ENCODE measurements at regions not wholly inside any gene's neighbourhood (a gene's known extent, or its start where the extent isn't known, plus 50 kb on each side); places are given as distances from the start of the nearest gene placed in this dataset.

GRCh38 chr3:163927521-163927920 is 1150.8 kb downstream of the SI start:
- no peaks in the 10 kb centered on the region for H3K9me3 ChIP-seq
- TF ChIP-seq, protein P1, sequence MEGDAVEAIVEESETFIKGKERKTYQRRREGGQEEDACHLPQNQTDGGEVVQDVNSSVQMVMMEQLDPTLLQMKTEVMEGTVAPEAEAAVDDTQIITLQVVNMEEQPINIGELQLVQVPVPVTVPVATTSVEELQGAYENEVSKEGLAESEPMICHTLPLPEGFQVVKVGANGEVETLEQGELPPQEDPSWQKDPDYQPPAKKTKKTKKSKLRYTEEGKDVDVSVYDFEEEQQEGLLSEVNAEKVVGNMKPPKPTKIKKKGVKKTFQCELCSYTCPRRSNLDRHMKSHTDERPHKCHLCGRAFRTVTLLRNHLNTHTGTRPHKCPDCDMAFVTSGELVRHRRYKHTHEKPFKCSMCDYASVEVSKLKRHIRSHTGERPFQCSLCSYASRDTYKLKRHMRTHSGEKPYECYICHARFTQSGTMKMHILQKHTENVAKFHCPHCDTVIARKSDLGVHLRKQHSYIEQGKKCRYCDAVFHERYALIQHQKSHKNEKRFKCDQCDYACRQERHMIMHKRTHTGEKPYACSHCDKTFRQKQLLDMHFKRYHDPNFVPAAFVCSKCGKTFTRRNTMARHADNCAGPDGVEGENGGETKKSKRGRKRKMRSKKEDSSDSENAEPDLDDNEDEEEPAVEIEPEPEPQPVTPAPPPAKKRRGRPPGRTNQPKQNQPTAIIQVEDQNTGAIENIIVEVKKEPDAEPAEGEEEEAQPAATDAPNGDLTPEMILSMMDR (IDR thresholded peaks at IDR 0.05), result no peak
- H3K27ac ChIP-seq, result no peak overlapping the region
- H3K36me3 ChIP-seq, result no peaks in the 10 kb centered on the region
- DNase-seq, result no peak
- intact Hi-C loops (cut with DNase I), result no loop called here
- no peak for ATAC-seq
- no peak overlapping the region for H3K4me3 ChIP-seq
- no peaks in the 10 kb centered on the region for H3K27me3 ChIP-seq
- H3K4me1 ChIP-seq, result no peaks in the 10 kb centered on the region

DNA sequence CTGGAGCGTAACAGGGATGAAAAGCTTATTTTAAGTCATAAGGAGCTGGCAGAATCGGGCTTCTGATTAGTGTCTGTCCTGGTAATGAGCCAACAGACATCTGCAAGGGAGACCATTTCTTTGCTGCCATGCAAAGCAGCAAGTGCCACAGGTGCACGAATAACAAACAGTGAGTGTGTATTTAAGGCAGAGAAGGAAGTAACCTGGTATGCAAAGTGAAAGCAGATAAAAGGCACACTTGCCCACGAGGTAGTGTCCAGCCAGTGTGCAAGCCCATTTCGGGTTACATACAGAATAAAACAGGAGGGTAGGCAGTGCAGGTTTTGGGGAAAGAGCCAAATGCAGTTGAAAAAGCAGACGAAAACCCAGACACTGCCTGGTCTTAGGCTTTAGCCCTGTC is 1153.7 kb downstream of the SI start:
- no peaks in the 10 kb centered on the region for H3K9me3 ChIP-seq
- no peak overlapping the region for H3K27ac ChIP-seq
- TF ChIP-seq, protein P1 (IDR thresholded peaks at IDR 0.05), result no peak
- H3K36me3 ChIP-seq, result no peaks in the 10 kb centered on the region
- H3K4me3 ChIP-seq, result no peak overlapping the region
- ATAC-seq (peak; percentile 66), DNase-seq (no peak)
- intact Hi-C loops (cut with DNase I), result no loop called here
- H3K4me1 ChIP-seq, result no peaks in the 10 kb centered on the region
- H3K27me3 ChIP-seq, result no peaks in the 10 kb centered on the region

- Histone ChIP-seq H3K4me3 (no peak overlapping the region), H3K36me3 (no peaks in the 10 kb centered on the region), H3K9me3 (no peaks in the 10 kb centered on the region), H3K4me1 (no peaks in the 10 kb centered on the region), H3K27me3 (no peaks in the 10 kb centered on the region), H3K27ac (no peak overlapping the region)
- intact Hi-C loops (cut with DNase I), result no loop called here
- ATAC-seq, result no peak
- no peak for DNase-seq
- TF ChIP-seq, protein P1 (IDR thresholded peaks at IDR 0.05), result no peak
These were observed 1159.1 kb downstream of the SI start for GRCh38 chr3:163919154-163919553.

DNA sequence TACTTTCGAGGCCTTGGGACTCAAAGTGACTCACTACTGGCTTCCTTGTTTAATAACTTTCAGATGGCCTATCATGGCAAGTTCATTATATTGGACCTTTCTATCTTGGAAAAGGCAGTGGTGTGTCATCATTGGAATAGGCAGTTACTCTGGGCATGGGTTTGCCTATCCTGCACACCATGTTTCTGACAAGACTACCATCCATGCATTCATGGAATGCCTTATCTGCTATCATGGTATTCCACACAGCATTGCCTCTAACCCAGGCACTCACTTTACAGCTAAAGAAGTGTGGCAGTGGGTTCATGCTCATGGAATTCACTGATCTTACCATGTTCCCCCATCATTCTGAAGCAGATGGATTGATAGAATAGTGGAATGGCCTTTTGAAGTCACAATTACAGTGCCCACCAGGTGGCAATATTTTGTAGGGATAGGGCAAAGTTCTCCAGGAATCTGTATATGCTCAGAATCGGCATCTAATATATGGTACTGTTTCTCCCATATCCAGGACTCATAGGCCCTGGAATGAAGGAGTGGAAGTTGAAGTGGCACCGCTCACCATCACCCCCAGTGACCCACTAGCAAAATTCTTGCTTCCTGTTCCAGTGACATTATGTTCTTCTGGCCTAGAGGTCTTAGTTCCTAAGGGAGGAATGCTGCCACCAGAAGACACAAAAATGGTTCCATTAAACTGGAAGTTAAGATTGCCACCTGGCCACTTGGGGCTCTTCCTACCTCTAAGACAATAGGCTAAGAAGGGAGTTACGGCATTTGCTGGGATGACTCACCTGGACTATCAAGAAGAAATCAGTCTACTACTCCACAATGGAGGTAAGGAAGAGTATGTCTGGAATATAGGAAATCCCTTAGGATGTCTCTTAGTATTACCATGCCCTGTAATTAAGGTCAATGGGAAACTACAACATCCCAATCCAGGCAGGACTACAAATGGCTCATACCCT is 1161.4 kb downstream of the SI start:
- TF ChIP-seq, protein P1 (IDR thresholded peaks at IDR 0.05), result no peak
- H3K9me3 ChIP-seq, result no peaks in the 10 kb centered on the region
- H3K36me3 ChIP-seq, result no peaks in the 10 kb centered on the region
- intact Hi-C loops (cut with DNase I), result no loop called here
- H3K4me1 ChIP-seq, result no peaks in the 10 kb centered on the region
- ATAC-seq, result peak; percentile 45
- no peaks in the 10 kb centered on the region for H3K27me3 ChIP-seq
- no peak overlapping the region for H3K4me3 ChIP-seq
- DNase-seq, result peak in 1 of 4 donors; percentile 9
- H3K27ac ChIP-seq, result no peak overlapping the region

DNA sequence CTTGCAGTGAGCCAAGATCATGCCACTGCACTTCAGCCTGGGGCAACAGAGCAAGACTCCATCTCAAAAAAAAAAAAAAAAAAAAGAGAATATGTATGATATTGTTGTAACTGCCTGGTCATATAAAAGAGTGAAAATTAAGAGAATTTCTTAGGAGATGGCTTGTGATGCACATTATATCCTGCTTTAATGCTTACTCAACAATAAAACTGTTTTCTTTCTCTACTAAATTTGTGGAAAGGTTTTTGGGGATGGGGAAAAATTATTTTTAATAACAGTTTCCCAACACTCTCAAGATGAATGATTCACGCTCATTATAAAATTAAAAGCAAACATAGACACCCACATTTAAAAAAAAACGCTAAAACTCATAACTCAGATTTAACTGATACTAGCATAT is 1163.0 kb downstream of the SI start:
- ATAC-seq, result no peak
- Histone ChIP-seq H3K9me3 (no peaks in the 10 kb centered on the region), H3K27me3 (no peaks in the 10 kb centered on the region), H3K36me3 (no peaks in the 10 kb centered on the region), H3K27ac (no peak overlapping the region), H3K4me1 (no peaks in the 10 kb centered on the region), H3K4me3 (no peak overlapping the region)
- intact Hi-C loops (cut with DNase I), result no loop called here
- no peak for DNase-seq
- TF ChIP-seq, protein P1 (IDR thresholded peaks at IDR 0.05), result no peak

Measured in left lung (tissue), 4 donors.